GM12873 (cell line): ENCODE measurements at regions not wholly inside any gene's neighbourhood (a gene's known extent, or its start where the extent isn't known, plus 50 kb on each side); places are given as distances from the start of the nearest gene placed in this dataset.

ENCODE experiments used
- CTCF ChIP-seq: IDR thresholded peaks from 2 replicates; pipeline ENCODE4 v1.5.1; 2012; ENCODE audit warnings: low read depth, mild to moderate bottlenecking, moderate library complexity, low read length, control low read depth; ENCODE audit not compliant: insufficient read depth; ENCODE audit errors: missing control alignments

DNA sequence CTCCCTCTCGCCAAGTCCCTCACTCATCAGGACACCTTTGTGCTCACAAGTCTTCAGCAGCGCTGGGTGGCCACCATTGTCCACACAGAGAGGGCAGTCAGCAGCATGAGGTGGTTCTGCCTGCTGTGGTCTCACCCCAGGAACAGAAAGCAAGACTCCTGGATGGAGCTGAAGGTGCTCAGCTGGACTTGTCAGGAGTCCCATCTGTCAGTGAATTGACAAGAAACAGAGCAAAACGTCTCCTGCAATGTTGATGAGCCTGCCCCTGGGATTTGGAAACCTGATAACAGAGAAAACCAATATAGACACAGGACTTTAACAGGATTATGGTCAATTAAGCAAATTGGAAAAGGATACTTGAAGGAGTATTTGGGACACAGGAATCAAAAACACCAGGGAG, 122.2 kb upstream of the PRSS58 start:
- TF ChIP-seq CTCF: no peak

- TF ChIP-seq CTCF: no peak
Observed at GRCh38 chr7:142379201-142379885, 121.5 kb upstream of the PRSS58 start.

DNA sequence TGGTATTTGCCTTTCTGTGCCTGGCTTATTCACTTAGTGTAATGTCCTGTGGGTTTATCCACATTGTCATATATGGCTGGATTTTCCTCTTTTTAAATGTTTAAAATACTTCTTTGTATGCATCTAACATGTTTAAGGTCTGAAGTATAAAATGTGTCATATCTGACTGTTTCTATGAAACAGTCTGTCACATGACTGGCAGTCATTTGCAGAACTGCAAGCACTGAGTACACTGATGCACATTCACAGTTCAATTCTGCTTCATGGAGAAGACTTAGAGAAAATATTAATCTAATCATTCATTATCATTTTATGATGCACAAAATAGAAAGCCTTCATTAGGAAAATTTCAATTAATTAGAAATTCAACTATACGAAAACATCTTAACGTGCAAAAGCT, 119.7 kb upstream of the PRSS58 start:
- TF ChIP-seq CTCF: no peak

- no peak for TF ChIP-seq CTCF
Observed at GRCh38 chr7:142376356-142376997, 118.6 kb upstream of the PRSS58 start.

DNA sequence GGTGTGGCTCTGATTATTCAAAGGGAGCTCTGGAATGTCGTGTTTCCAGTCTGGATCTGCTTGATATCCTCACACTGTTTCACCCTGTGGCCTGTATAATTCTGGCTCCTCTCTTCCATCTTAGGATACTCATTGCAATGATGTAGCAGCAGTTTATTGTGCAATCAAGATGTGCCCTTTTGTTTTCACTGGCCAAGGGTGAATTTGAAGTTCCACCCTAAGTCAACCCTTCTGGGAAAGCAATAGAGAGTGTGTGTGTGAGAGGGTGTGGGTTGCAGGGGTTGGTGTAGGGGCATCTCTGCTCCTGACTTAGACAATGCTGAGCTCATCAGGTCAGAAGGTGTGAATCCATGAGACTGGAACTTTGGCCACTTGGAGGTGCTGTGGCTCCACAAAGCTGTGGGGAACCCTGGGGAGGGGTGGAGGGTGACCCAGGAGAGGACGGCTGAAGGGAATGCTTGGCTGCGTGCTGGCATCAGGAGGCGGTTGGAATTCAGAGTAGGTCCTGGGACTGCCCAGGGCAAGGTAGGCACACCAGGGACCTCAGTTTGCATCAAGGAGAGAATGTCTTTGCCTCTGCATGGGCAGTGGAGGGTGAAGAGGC, 118.0 kb upstream of the PRSS58 start:
- peak; percentile 22 for TF ChIP-seq CTCF

- TF ChIP-seq CTCF: no peak
Observed at GRCh38 chr7:142372727-142373126, 114.9 kb upstream of the PRSS58 start.

DNA sequence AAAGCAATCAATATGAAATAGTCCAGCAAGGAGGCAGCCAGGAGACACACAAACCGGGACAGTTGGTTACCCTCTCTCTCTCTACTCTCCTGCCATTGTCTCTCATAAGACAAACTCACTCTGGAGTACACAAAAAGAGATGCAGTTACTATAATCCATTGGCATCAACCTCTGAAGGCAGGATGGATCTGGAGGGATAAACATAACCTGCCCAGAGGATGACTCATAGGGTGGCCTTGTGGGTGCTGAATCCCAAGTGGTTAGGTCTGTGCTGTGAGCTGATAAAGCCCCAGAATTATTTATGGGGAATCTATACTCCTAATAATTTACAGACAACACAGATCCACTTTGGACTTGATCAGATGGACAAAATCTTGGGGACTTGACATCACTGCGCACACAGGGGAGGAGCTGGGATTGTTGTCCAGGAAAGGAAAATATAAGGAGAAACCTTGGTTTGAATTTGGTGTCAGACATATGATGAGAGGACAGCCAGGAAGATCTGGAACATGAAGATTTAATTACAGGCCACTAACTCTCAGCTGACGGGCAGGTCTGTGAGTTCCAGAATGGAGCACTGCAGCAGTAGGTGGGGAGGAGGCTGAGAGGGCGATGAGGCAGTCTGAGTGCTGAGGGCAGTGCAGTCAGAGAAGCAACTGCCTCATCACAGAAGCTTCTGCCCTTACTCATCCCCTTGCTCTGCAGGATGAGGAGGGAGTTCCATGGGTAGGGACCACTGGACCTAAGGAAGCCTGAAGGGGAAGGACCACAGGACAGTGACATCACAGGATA, 113.9 kb upstream of the PRSS58 start:
- TF ChIP-seq CTCF: no peak
